ENCODE measurements at regions not wholly inside any gene's neighbourhood (a gene's known extent, or its start where the extent isn't known, plus 50 kb on each side); places are given as distances from the start of the nearest gene placed in this dataset.

DNA sequence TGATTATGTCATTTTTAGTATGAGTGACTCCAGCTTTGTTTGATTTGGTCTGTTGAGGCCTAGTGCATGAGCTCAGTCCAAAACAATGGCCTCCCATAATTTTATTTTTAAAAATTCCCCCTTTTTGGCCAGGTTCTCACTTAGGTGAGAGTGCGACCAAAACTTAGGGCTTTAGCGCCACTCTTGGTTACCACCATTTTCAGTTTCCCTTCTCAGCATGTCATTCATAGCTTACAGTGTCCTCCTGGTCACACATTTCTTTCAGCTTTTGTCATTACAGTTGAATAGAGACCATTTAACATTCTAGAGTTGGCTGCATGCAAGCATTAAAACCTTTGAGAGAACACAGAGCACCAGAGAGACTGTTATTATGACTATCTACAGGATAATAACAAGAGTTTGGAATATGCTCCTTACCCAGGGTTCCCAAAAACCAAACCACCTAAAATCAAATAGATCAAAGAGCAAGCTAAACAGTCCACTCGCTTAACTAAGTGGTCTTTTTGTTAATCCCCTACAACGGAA is 85.4 kb downstream of the TLR5 start:
- TF ChIP-seq, protein P1, sequence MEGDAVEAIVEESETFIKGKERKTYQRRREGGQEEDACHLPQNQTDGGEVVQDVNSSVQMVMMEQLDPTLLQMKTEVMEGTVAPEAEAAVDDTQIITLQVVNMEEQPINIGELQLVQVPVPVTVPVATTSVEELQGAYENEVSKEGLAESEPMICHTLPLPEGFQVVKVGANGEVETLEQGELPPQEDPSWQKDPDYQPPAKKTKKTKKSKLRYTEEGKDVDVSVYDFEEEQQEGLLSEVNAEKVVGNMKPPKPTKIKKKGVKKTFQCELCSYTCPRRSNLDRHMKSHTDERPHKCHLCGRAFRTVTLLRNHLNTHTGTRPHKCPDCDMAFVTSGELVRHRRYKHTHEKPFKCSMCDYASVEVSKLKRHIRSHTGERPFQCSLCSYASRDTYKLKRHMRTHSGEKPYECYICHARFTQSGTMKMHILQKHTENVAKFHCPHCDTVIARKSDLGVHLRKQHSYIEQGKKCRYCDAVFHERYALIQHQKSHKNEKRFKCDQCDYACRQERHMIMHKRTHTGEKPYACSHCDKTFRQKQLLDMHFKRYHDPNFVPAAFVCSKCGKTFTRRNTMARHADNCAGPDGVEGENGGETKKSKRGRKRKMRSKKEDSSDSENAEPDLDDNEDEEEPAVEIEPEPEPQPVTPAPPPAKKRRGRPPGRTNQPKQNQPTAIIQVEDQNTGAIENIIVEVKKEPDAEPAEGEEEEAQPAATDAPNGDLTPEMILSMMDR (IDR thresholded peaks at IDR 0.05; ENCODE audit: borderline replicate concordance): no peak
- H3K27ac ChIP-seq (replicated peaks): no peak overlapping the region
- no peak overlapping the region for H3K4me3 ChIP-seq
- DNase-seq: no peak
- no peaks in the 10 kb centered on the region for H3K27me3 ChIP-seq (ENCODE audit: low read depth)
- no peaks in the 10 kb centered on the region for H3K9me3 ChIP-seq (replicated peaks)
- no peaks in the 10 kb centered on the region for H3K4me1 ChIP-seq
- intact Hi-C loops (cut with micrococcal nuclease): no loop called here
- H3K36me3 ChIP-seq: no peaks in the 10 kb centered on the region
